HG02884 (cell line): ENCODE measurements at regions not wholly inside any gene's neighbourhood (a gene's known extent, or its start where the extent isn't known, plus 50 kb on each side); places are given as distances from the start of the nearest gene placed in this dataset.

Experiments used
- ATAC-seq: cut with Tn5 transposase; IDR thresholded peaks from one replicate; pipeline ENCODE4 v1.9.1; 2021; ENCODE audit warnings: mild to moderate bottlenecking, moderate library complexity; ENCODE audit not compliant: unreplicated experiment

GRCh38 chr4:179867300-179867878 lies 2375.8 kb upstream of the TENM3 start:
- peak; percentile 96 for ATAC-seq

- ATAC-seq, result no peak
Observed at GRCh38 chr4:179871726-179872125, 2371.5 kb upstream of the TENM3 start.

GRCh38 chr4:179872755-179873154 lies 2370.4 kb upstream of the TENM3 start:
- ATAC-seq, result no peak

GRCh38 chr4:179880756-179881155 lies 2362.4 kb upstream of the TENM3 start:
- ATAC-seq, result no peak

GRCh38 chr4:179894066-179894778 lies 2349.0 kb upstream of the TENM3 start:
- ATAC-seq, result no peak

- ATAC-seq, result no peak
Observed at GRCh38 chr4:179919587-179919986, 2323.6 kb upstream of the TENM3 start.

GRCh38 chr4:179927473-179927872 lies 2315.7 kb upstream of the TENM3 start:
- ATAC-seq, result peak; percentile 73

GRCh38 chr4:179941911-179942310 lies 2301.3 kb upstream of the TENM3 start:
- no peak for ATAC-seq

GRCh38 chr4:179976777-179977176 lies 2266.4 kb upstream of the TENM3 start:
- no peak for ATAC-seq

- ATAC-seq, result no peak
Observed at GRCh38 chr4:179977378-179977777, 2265.8 kb upstream of the TENM3 start.

- no peak for ATAC-seq
Observed at GRCh38 chr4:179981161-179981560, 2262.0 kb upstream of the TENM3 start.

GRCh38 chr4:179989975-179990374 lies 2253.2 kb upstream of the TENM3 start:
- ATAC-seq, result peak; percentile 100

- ATAC-seq, result no peak
Observed at GRCh38 chr4:180009316-180009715, 2233.9 kb upstream of the TENM3 start.

- peak; percentile 73 for ATAC-seq
Observed at GRCh38 chr4:180028682-180029081, 2214.5 kb upstream of the TENM3 start.

- ATAC-seq, result no peak
Observed at GRCh38 chr4:180031330-180031729, 2211.9 kb upstream of the TENM3 start.

GRCh38 chr4:180041576-180041975 lies 2201.6 kb upstream of the TENM3 start:
- no peak for ATAC-seq

GRCh38 chr4:180052629-180053028 lies 2190.6 kb upstream of the TENM3 start:
- ATAC-seq, result no peak

GRCh38 chr4:180054291-180054690 lies 2188.9 kb upstream of the TENM3 start:
- no peak for ATAC-seq

- ATAC-seq, result no peak
Observed at GRCh38 chr4:180057299-180057721, 2185.9 kb upstream of the TENM3 start.

- peak; percentile 35 for ATAC-seq
Observed at GRCh38 chr4:180057891-180058671, 2185.1 kb upstream of the TENM3 start.

- ATAC-seq, result peak; percentile 20
Observed at GRCh38 chr4:180058691-180059215, 2184.4 kb upstream of the TENM3 start.
